CD14-positive monocyte (primary cell): ENCODE measurements at regions not wholly inside any gene's neighbourhood (a gene's known extent, or its start where the extent isn't known, plus 50 kb on each side); places are given as distances from the start of the nearest gene placed in this dataset.

ENCODE experiments used
- DNase-seq, 3 donors: peaks; one replicate each; pipeline ENCODE4 v3.0.0-alpha.2; 2011 to 2022
- H2AFZ ChIP-seq: 2 replicates; pipeline ENCODE4 v1.6.0; 2012; ENCODE audit warnings: mild to moderate bottlenecking, low read depth, low read length, inconsistent platforms; ENCODE audit not compliant: insufficient read depth, poor library complexity, severe bottlenecking
- H3K27ac ChIP-seq, 2 donors: 1 replicate in 1 of 2; 2 replicates in 1 of 2; pipeline ENCODE4 v1.5.1; 2012 to 2013; ENCODE audit warnings: low read length in 2 of 2, control low read depth in 1 of 2, inconsistent platforms in 1 of 2, low read depth in 1 of 2, mild to moderate bottlenecking in 1 of 2
- H3K27me3 ChIP-seq, 2 donors: one replicate each; pipeline versions ENCODE4 v1.6.0 to v1.6.1; 2011 to 2013; ENCODE audit warnings: low read length in 2 of 2; ENCODE audit not compliant: control insufficient read depth in 2 of 2, insufficient read depth in 2 of 2
- H3K36me3 ChIP-seq, 2 donors: replicated peaks in 1 of 2; 1 replicate in 1 of 2; 2 replicates in 1 of 2; pipeline versions ENCODE4 v1.5.1 to v1.6.1; 2012 to 2013; ENCODE audit warnings: low read length in 2 of 2, control low read depth in 1 of 2, inconsistent platforms in 1 of 2, mild to moderate bottlenecking in 1 of 2; ENCODE audit not compliant: insufficient read depth in 2 of 2, control insufficient read depth in 1 of 2
- H3K4me1 ChIP-seq, 2 donors: 1 replicate in 1 of 2; 2 replicates in 1 of 2; pipeline versions ENCODE4 v1.5.1 to v1.6.1; 2012 to 2013; ENCODE audit warnings: low read length in 2 of 2, control low read depth in 1 of 2, inconsistent platforms in 1 of 2, mild to moderate bottlenecking in 1 of 2, moderate library complexity in 1 of 2; ENCODE audit not compliant: insufficient read depth in 2 of 2, control insufficient read depth in 1 of 2
- H3K4me2 ChIP-seq: replicated peaks from 2 replicates; pipeline ENCODE3; 2012; ENCODE audit warnings: low read length, moderate library complexity, mild to moderate bottlenecking; ENCODE audit not compliant: poor library complexity, severe bottlenecking; ENCODE audit errors: extremely low read depth
- H3K4me3 ChIP-seq, 3 experiments: fragments of 200-600 bp in 1 of 3; sonication (generic) in 1 of 3; replicated peaks in 1 of 3; 1 replicate in 2 of 3; 2 replicates in 1 of 3; pipeline ENCODE4 v1.5.1; 2011 to 2013; ENCODE audit warnings: low read length in 3 of 3, mild to moderate bottlenecking in 3 of 3, control low read depth in 2 of 3, low read depth in 2 of 3, inconsistent platforms in 1 of 3, moderate library complexity in 1 of 3
- H3K79me2 ChIP-seq: 2 replicates; pipeline ENCODE4 v1.6.0; 2012; ENCODE audit warnings: mild to moderate bottlenecking, control low read depth, inconsistent platforms, low read length, moderate library complexity; ENCODE audit not compliant: insufficient read depth
- H3K9ac ChIP-seq: 2 replicates; pipeline ENCODE4 v1.6.0; 2017; ENCODE audit warnings: low read length, mild to moderate bottlenecking; ENCODE audit not compliant: insufficient read depth, poor library complexity, severe bottlenecking
- H3K9me3 ChIP-seq, 2 donors: replicated peaks in 1 of 2; 1 replicate in 1 of 2; 2 replicates in 1 of 2; pipeline versions ENCODE4 v1.5.1 to v1.6.1; 2012 to 2013; ENCODE audit warnings: low read length in 2 of 2, control low read depth in 1 of 2; ENCODE audit not compliant: control insufficient read depth in 1 of 2, insufficient read depth in 1 of 2
- H4K20me1 ChIP-seq: 2 replicates; pipeline ENCODE4 v1.6.0; 2012; ENCODE audit warnings: mild to moderate bottlenecking, low read length, control low read depth, moderate library complexity; ENCODE audit not compliant: insufficient read depth
- H3K27ac Mint-ChIP-seq, 7 donors: one replicate each; pipeline ENCODE4 v1.8.0; 2020; ENCODE audit warnings: mild to moderate bottlenecking in 7 of 7, mixed read lengths in 7 of 7, moderate library complexity in 6 of 7, inconsistent platforms in 2 of 7
- H3K27me3 Mint-ChIP-seq, 3 donors: one replicate each; pipeline ENCODE4 v1.8.0; 2021 to 2022; ENCODE audit warnings: low read depth in 3 of 3, mild to moderate bottlenecking in 3 of 3, mixed read lengths in 3 of 3, moderate library complexity in 3 of 3, inconsistent platforms in 1 of 3
- H3K36me3 Mint-ChIP-seq, 2 donors: one replicate each; pipeline ENCODE4 v1.8.0; 2020; ENCODE audit warnings: mixed read lengths in 2 of 2, inconsistent platforms in 1 of 2, mild to moderate bottlenecking in 1 of 2
- H3K4me1 Mint-ChIP-seq: one replicate; pipeline ENCODE4 v1.8.0; 2020; ENCODE audit warnings: mild to moderate bottlenecking, mixed read lengths
- H3K4me3 Mint-ChIP-seq, 2 donors: one replicate each; pipeline ENCODE4 v1.8.0; 2020; ENCODE audit warnings: mild to moderate bottlenecking in 2 of 2, mixed read lengths in 2 of 2, moderate library complexity in 1 of 2
- H3K9me3 Mint-ChIP-seq, 7 donors: one replicate each; pipeline ENCODE4 v1.8.0; 2020 to 2022; ENCODE audit warnings: mixed read lengths in 7 of 7, mild to moderate bottlenecking in 6 of 7, moderate library complexity in 6 of 7, inconsistent platforms in 2 of 7
- WGBS: methylation state at CpG from one replicate; pipeline ENCODE4 v1.1.5; 2013; ENCODE audit warnings: missing lambda C conversion rate; ENCODE audit not compliant: insufficient coverage; 5-methylcytosine and 5-hydroxymethylcytosine counted together
- intact Hi-C, 2 donors: fragments of 100-400 bp; cut with micrococcal nuclease; formaldehyde crosslinking; loops; one replicate each; pipeline versions ENCODE4 v1.15.0 to v1.15.1; 2023
- TF ChIP-seq, protein P1 (sequence below): fragments of 200-600 bp; IDR thresholded peaks from one replicate; pipeline ENCODE4 v1.8.0; 2022; ENCODE audit warnings: antibody characterized with exemption, mild to moderate bottlenecking

DNA sequence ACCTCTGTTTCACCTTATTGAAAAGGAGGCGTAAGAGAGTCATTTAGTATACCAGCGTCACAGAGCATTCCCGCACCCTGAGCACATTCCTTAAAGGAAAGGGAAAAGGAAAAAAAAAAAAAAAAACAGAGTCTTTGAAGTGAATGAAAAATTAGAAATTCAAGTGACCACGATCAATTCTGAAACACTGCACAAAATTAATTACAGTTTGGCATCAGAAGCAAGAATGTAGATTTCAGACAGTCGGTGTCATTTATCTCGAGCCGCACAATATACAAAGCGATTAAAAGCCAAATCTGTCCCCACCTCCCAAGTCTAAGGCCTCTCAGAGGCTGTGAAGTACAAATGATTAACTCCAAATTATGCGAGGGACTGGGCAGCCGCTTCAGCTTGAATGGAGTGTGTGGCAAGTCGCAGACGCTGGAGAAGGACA, 173.7 kb upstream of the ZNF507 start:
- Histone ChIP-seq H3K27me3 (no peaks in the 10 kb centered on the region), H3K4me2 (no peak overlapping the region), H3K79me2 (no peaks in the 10 kb centered on the region), H3K9me3 (no peaks in the 10 kb centered on the region), H3K4me3 (no peak overlapping the region), H4K20me1 (no peaks in the 10 kb centered on the region), H3K27ac (no peak overlapping the region), H3K4me1 (no peaks in the 10 kb centered on the region), H3K36me3 (no peaks in the 10 kb centered on the region), H2AFZ (no peak overlapping the region), H3K9ac (no peak overlapping the region)
- H3K9me3 Mint-ChIP-seq = no peaks in the 10 kb centered on the region
- 91% methylated on average over 4 of the region's 12 CpGs for WGBS
- intact Hi-C loops = no loop called here
- DNase-seq = no peak
- TF ChIP-seq, protein P1, sequence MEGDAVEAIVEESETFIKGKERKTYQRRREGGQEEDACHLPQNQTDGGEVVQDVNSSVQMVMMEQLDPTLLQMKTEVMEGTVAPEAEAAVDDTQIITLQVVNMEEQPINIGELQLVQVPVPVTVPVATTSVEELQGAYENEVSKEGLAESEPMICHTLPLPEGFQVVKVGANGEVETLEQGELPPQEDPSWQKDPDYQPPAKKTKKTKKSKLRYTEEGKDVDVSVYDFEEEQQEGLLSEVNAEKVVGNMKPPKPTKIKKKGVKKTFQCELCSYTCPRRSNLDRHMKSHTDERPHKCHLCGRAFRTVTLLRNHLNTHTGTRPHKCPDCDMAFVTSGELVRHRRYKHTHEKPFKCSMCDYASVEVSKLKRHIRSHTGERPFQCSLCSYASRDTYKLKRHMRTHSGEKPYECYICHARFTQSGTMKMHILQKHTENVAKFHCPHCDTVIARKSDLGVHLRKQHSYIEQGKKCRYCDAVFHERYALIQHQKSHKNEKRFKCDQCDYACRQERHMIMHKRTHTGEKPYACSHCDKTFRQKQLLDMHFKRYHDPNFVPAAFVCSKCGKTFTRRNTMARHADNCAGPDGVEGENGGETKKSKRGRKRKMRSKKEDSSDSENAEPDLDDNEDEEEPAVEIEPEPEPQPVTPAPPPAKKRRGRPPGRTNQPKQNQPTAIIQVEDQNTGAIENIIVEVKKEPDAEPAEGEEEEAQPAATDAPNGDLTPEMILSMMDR = no peak
- no peak overlapping the region for H3K4me3 Mint-ChIP-seq
- no peak overlapping the region for H3K27ac Mint-ChIP-seq
- no peaks in the 10 kb centered on the region for H3K36me3 Mint-ChIP-seq
- peaks cover 0 to 9% (median 5%) of the 10 kb centered on the region in 3 donors for H3K27me3 Mint-ChIP-seq
- H3K4me1 Mint-ChIP-seq = no peaks in the 10 kb centered on the region

DNA sequence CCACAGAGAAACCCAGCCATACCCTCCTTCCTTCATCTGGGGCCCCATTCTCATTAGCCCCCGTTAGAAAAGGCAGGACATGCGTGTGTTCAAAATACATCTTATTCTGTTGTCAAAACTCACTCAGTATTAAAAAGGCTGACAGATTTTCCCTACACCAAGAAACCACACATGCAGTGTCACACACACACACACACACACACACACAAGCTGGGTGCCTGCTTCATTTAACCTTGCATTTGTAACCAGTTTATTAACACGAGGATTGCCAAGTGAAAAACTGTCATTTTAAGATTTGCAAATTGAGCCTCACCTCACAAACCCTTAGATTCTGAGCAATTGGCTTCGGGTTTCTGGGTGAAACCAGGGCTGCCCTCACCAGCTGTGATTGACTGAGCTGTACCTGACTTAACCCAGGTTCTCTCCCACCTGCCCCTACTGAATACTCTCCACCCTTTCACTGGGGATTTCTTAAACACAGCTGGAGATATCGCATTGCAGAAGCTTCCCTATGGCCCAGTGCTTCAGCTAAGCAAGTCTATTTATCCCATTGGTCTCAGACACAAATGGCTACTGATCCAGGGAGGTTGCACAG, 172.7 kb upstream of the ZNF507 start:
- H3K36me3 ChIP-seq = no peaks in the 10 kb centered on the region
- H3K4me1 ChIP-seq = no peaks in the 10 kb centered on the region
- peaks cover 0 to 3% (median 0%) of the 10 kb centered on the region in 7 donors for H3K9me3 Mint-ChIP-seq
- peaks cover 2 to 9% (median 7%) of the 10 kb centered on the region in 3 donors for H3K27me3 Mint-ChIP-seq
- H3K79me2 ChIP-seq = no peaks in the 10 kb centered on the region
- no peaks in the 10 kb centered on the region for H3K9me3 ChIP-seq
- TF ChIP-seq, protein P1 = no peak
- H3K4me3 Mint-ChIP-seq = no peak overlapping the region
- intact Hi-C loops = no loop called here
- DNase-seq = no peak
- no peak overlapping the region for H3K4me3 ChIP-seq
- no peaks in the 10 kb centered on the region for H3K36me3 Mint-ChIP-seq
- H3K4me1 Mint-ChIP-seq = no peaks in the 10 kb centered on the region
- no peak overlapping the region for H3K9ac ChIP-seq
- no peaks in the 10 kb centered on the region for H4K20me1 ChIP-seq
- WGBS = 78% methylated on average over 4 of the region's 5 CpGs
- H3K27ac Mint-ChIP-seq = no peak overlapping the region
- H3K4me2 ChIP-seq = no peak overlapping the region
- H3K27me3 ChIP-seq = no peaks in the 10 kb centered on the region
- no peak overlapping the region for H2AFZ ChIP-seq
- no peak overlapping the region for H3K27ac ChIP-seq
